COLO668 (cell line): ENCODE measurements at regions not wholly inside any gene's neighbourhood (a gene's known extent, or its start where the extent isn't known, plus 50 kb on each side); places are given as distances from the start of the nearest gene placed in this dataset.

ENCODE experiments used
- DNase-seq: peaks from one replicate; lab custom pipeline; 2025; ENCODE audit not compliant: unreplicated experiment; lab: John Stamatoyannopoulos, UW

DNA sequence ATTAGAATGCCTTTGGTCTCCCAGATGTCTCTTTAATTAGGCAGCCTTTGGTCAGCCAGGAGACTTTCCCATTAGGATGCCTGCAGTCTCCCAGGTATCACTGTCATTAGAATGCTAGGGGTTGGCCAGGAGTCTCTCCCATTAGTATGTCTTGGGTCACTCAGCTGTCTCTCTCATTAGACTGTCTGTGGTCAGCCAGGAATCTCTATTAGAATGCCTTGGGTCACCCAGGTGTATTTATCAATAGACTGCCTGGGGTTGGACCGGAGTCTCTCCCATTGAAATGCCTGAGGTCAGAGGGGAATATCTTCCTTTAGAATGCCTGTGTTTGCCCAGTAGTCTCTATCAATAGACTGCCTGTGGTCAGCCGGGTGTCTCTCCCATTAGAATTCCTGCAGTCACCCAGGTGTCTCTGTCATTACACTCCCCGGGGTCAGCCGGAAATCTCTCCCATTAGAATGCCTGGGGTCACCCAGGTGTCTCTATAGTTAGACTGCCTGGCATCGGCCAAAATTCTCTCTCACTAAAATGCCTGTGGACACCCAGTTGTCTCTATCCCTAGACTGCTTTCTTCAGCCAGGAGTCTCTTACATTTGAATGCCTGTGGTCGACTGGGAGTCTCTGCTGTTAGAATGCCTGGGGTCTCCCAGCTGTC lies 1460.3 kb downstream of the UQCRFS1 start:
- DNase-seq, result no peak

DNA sequence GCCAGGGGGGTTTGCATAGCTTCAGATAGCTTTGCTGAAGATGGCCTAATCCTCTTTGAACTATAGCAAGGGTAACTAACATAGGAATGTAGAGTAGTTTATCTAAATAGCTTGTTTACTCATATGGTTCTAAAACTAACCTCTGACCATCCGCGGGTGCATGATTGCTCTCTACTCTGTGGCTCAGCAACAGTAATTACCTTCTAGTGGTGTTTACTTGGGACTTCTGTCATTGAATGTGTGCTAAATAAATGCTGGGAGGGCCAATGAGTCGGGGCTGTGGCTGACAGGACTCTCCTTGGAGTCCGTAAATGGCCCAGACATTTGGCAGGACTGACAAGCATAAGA lies 1461.9 kb downstream of the UQCRFS1 start:
- no peak for DNase-seq

DNA sequence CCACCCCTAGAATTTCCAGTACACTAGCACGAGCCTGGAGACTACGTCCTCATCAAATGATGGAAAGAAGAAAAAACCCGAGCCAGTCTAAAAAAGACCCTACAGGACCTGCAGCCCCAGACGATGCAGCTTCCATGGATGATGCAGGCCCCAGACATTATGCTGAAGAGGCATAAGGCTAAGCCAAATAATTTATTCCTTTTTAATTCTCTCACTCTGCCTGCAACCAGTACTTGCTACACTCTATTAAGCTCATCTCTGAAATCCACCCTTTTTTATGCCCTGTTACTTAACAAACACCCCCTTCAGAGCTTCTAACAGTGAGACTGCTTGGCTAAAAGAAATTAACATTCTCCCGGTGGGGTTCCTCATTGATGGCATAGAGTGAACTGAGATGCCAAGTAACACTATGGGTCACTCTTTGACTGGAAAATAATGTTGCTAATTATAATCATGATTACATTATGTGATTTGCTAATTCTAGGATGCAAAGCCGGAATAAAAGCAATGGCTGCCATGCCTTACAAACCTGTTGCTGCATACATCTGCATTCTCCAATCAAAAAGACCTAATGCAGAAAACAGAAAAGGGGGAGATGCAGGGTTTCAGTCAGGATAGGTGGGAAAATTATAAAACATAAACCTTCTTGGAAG lies 1462.4 kb downstream of the UQCRFS1 start:
- no peak for DNase-seq

DNA sequence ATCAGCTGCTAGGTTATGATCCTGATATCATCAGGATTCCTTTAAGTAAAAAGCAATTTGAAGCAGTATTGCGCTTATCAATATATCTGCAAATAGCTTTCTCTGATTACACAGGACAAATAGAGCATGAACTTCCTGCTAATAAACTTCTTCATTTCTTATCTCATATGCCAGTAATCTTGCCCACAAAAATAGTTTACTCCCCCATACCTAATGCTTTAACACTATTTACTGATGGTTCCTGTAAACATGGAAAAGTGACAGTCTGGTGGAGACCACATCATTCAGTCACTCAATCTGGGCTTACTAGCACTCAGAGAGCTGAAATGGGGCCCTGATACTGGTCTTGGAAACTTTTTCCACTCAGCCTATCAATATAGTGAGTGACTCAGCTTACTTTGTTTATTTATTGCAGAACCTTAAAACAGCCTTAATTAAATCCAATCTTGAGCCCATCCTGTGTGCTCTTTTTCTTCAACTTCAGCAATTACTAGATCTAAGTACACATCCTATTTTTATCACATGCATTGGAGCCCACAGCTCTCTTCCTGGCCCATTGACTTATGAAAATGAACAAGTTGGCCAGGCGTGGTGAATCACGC lies 1464.3 kb downstream of the UQCRFS1 start:
- DNase-seq, result no peak

DNA sequence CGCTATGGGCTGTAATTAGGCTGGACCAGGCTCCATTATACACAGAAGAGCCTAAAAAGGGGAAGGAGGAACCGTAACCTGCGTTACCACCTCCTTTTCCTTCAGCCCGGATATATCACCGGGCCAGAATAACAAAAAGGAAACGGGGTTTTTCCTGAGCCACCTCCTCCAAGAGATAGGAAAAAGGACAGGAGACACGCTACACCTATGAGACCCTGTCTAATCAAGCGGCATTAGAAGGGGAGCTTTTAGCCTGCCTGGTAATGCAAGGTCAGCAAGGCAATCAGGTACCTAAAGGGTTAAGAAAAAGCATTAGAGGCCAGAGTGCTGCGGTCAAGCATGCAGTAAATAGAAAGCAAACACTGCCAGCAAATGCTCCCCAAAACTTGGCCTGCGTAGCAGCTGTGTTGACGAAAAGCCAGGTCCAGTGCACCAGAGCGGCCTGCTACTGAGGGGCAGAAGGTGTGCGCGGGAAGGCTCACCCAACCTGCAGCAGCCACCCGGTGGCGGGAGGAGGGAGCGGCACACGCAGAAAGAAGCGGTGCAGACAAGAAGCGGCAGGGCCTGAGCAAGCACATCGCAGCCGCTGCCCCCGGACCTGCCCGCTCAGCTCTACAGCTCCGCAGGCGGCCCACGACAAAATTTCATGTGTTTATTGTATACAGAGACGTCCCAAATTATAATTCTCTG lies 1466.1 kb downstream of the UQCRFS1 start:
- peak; percentile 55 for DNase-seq

DNA sequence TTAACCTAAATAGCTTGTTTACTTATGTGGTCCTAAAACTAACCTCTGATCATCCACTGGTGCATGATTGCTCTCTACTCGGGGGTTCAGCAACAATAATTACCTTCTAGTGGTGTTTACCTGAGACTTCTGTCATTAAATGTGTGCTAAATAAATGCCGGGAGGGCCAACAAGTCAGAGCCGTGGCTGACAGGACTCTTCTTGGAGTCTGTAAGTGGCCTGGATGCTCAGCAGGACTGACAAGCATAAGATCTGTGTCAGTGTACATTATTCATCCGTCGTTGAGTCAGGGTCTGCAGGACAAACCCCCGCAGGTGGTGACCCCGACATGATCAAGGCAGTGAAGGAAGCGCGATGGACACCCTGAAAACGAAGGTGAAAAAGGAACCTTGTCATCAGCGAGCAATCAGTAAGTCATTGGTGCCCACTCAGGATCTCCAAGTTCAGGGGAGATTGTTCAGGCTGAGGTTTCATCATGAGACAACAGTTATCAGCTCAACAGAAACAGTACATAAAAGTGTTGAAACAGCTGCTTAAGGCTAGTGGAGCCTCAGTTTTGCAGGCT lies 1466.9 kb downstream of the UQCRFS1 start:
- no peak for DNase-seq

DNA sequence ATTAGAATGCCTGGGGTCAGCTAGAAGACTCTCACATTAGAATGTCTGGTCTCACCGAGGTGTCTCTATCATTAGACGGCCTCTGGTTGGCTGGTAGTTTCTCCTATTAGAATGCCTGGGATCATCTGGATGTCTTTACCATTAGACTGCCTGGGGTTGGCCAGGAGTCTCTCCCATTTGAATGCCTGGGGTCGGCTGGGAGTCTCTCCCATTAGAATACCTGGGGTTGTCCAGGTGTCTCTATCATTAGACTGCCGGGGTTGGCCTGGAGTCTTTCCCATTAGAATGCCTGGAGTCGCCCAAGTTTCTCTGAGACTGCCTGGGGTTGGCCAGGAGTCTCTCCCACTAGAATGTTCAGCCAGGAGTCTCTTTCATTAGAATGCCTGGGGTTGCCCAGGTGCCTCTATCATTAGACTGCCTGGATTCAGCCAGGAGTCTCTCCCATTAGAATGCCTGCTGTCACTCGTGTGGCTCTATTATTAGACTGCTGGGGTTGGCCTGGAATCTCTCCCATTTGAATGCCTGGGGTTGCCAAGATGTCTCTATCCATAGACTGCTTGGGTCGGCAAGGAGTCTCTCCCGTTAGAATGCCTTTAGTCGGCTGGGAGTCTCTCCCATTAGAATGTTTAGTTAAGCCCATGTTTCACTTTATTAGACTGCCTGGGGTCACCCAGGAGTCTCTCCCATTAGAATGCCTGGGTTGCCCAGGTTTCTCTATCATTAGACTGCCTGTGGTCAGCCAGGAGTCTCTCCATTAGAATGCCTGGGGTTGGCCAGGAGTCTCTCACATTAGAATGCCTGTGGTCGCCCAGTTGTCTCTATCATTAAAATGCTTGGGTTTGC lies 1467.8 kb downstream of the UQCRFS1 start:
- DNase-seq, result no peak

DNA sequence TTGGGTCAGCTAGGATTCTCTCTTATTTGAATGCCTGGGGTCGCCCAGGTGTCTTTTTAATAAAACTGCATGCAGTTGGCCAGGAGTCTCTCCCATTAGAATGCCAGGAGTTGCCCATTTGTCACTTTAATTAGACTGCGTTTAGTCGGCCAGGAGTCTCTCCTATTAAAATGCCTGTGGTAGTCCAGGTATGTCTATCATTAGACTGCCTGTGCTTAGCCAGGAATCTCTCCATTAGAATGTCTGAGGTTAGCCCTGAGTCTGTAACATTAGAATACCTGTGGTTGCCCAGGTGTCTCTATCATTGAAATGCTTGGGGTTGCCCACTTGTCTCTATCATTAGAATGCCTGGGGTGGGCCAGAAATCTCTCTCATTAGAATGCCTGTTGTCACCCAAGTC lies 1470.9 kb downstream of the UQCRFS1 start:
- DNase-seq, result no peak

DNA sequence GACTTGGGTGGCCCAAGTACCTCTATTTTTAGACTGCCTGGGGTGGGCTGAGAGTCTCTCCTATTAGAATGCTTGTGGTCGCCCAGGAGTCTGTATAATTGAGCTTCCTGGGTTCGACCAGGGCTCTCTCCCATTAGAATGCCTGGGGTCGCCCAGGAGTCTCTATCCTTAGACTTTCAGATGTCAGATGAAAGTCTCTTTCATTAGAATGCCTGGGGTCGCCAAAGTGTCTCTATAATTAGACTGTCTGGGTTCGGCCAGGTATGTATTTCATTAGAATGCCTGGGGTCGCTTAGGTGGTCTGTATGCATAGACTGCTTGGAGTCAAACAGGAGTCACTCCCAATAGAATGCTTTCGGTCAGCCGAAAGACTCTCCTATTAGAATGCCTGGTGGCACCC lies 1471.7 kb downstream of the UQCRFS1 start:
- DNase-seq, result no peak

DNA sequence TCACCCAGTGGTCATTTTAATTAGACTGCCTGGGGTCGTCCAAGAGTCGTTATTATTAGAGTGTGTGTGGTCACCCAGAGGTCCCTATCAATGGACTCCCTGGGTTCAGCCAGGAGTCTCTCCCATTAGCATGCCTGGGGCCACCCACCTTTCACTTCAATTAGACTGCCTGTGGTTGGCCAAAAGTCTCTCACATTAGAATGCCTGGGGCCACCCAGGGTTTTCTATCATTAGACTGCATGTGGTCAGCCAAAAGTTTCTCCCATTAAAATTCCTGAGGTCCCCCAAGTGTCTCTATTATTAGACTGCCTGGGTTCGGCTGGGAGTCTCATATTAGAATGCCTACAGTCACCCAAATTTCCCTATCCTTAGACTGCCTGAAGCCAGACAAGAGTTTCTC lies 1472.6 kb downstream of the UQCRFS1 start:
- DNase-seq, result no peak

DNA sequence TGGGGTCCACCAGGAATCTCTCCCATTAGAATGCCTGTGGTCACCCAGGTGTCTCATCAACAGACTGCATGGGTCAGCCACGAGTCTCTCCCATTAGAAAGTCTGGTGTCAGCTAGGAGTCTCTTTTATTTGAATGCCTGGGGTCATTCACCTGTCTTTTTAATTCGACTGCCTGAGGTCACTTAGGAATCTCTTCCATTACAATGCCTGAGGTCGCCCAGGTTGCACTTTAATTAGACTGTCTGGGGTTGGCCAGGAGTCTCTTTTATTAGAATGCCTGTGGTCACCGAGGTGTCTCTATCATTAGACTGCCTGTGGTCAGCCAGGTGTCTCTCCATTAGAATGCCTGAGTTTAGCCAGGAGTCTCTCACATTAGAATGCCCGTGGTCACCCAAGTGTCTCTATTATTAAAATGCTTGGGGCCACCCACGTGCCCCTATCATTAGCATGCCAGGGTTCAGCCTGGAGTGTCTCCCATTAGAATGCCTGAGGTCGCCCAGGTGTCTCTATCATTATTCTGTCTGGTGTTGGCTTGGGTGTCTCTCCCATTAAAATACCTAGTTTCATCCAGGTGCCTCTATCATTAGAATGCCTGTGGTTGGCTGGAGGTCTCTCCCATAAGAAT lies 1474.3 kb downstream of the UQCRFS1 start:
- no peak for DNase-seq

DNA sequence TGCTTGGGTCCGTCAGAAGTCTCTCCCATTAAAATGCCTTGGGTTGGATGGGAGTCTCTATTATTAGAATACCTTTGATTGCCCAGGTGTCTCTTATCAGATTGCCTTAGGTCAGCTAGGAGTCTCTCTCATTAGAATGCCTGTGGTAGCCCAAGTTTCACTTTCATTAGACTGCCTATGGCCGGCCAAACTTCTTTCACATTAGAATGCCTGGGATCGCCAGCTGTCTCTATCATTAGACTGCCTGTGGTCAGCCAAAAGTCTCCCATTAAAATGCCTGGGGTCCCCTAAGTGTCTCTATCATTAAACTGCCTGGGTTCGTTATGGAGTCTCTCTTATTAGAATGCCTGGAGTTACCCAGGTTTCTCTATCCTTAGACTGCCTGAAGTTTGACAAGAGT lies 1476.7 kb downstream of the UQCRFS1 start:
- no peak for DNase-seq

DNA sequence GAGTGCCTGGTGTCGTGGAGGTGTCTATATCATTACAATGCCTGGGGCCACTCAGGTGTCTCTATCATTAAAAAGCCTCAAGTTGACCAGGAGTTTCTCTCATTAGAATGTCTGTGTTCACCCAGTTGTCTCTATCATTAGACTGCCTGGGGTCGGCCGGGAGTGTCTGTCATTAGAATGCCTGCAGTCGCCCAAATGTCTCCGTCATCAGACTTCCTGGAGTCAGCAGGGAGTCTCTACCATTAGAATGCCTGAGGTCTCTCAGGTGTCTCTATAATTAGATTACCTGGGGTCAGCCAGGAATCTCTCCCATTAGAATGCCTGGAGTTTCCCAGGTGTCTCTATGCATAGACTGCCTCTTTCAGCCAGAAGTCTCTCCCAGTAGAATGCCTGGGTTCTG lies 1477.6 kb downstream of the UQCRFS1 start:
- DNase-seq, result no peak

DNA sequence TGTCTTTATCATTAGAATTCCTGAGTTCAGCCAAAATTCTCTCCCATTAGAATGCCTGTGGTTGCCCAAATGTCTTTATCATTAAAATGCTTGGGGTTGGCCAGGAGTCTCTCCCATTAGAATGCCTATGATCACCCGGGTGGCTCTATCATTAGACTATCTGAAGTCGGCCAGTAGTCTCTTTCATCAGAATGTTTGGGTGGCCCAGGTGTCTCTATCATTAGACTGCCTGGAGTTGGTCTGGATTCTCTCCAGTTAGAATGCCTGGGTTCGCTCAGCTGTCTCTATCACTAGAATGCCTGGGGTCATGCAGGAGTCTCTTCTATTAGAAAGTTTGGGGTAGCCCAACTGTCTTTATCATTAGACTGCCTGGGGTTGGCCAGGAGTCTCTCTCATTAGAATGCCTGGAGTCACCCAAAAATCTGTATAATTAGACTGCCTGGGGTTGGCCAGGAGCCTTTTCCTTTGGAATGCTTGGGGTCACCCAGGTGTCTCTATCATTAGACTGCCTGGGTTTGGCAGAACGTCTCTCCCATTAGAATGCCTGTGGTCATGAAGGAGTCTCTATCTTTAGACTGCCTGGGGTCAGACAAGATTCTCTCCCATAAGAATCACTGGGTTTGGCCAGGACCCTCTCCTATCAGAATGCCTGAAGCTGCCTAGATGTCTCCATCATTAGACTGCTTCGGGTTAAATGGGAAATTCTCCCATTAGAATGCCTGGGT lies 1478.3 kb downstream of the UQCRFS1 start:
- no peak for DNase-seq

DNA sequence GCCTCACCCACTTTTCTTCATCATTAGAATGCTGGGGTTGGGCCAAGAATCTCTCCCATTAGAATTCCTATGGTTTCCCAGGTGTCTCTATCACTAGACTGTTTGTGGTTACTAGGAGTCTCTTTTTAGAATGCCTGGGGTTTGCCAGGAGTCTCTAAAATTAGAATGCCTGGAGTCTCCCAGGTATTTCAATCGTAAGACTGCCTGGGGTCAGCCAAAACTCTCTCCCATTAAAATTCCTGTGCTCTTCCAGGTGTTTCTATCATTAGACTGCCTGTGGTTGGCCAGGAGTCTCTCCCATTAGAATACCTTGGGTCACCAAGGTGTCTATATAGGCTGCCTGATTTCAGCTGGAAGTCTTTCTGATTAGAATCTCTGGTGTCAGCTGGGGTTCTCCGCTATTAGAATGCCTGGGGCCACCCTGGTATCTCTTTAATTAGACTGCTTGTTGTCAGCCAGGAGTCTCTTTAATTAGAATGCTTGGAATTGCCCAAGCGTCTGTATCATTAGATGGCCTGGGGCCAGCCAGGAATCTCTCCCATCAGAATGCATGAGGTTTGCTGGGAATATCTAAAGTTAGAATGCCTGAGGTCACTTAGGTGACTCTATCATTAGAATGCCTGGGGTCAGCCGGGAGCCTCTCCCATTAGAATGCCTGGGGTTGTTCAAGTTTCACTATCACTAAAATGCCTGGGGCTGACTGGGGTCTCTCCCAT lies 1479.2 kb downstream of the UQCRFS1 start:
- no peak for DNase-seq

DNA sequence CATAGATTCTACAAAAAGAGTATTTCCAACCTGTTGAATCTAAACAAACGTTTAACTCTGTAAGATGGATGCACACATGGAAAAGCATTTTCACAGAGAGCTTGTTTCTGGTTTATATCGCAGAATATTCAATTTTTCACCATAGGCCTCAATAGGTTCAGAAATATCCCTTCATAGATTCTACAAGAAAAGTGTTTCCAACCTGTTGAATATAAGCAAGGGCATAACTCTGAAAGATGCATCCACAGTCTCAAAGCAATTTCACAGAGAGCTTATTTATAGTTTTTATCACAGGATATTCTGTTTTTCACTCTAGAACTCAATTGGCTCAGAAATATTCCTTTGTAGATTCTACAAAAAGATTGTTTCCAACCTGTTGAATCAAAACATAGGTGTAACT lies 1483.6 kb downstream of the UQCRFS1 start:
- no peak for DNase-seq

DNA sequence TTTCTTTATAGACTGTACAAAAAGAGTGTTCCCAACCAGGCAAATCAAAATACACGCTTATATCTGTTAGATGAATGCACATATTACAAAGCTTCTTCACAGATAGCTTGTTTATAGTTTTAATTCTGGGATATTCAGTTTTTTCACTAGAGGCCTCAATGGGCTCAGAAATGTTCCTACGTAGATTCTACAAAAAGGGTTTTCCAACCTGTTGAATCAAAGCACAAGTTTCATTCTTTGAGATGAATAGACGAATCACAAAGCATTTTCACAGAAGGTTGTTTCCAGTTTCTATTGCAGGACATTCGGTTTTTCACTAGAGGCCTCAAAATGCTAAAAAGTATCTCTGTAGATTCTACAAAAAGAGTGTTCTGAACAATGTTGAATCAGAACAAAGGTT lies 1490.3 kb downstream of the UQCRFS1 start:
- no peak for DNase-seq

DNA sequence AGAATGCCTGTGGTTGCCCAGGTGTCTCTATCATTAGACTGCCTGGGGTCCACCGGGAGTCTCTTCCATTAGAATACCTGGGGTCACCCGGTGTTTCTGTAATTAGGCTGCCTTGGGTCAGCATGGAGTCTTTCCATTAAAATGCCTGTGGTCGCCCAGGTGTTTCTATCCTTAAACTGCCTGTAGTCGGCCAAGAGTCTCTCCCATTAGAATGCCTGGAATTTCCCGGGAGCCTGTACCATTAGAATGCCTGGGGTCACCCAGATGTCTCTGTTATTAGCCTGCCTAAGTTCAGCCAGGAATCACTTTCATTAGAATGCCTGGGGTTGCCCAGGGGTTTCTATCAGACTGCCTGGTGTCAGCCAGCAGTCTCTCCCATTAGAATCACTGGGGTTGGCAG lies 1492.8 kb downstream of the UQCRFS1 start:
- DNase-seq, result no peak

DNA sequence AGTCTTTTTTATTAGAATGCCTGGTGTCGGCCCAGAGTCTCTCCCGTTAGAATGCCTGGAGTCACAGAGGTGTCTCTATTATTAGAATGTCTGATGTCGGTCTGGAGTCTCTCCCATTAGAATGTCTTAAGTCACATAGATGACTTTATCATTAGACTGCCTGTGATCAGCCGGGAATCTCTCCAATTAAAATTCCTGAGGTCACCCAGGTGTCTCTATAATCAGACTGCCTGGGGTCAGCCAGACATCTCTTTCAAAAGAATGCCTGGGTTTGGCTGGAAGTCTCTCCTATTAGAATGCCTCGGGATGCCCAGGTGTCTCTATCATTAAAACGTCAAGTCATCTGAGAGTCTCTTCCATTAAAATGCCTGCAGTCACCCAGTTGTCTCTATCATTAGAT lies 1493.9 kb downstream of the UQCRFS1 start:
- no peak for DNase-seq
